PC-9 (cell line): ENCODE measurements at regions not wholly inside any gene's neighbourhood (a gene's known extent, or its start where the extent isn't known, plus 50 kb on each side); places are given as distances from the start of the nearest gene placed in this dataset.

Experiments used
- BruUV-seq: library from RNA; stranded (reverse); fragments of 400-500 nt; replicated peaks from 2 replicates; lab custom pipeline; 2021; lab: Mats Ljungman, UMichigan
- CTCF ChIA-PET: fragments of 300-600 bp; sonication (Branson Sonifier 250); formaldehyde crosslinking; loops from one replicate; lab custom pipeline; 2022; ENCODE audit warnings: antibody characterized with exemption; lab: Charles Lee
- POLR2A ChIA-PET: fragments of 300-600 bp; sonication (Branson Sonifier 250); formaldehyde crosslinking; loops from one replicate; lab custom pipeline; 2022; ENCODE audit warnings: antibody characterized with exemption; ENCODE audit not compliant: unreplicated experiment; lab: Charles Lee
- DNase-seq, 2 experiments: peaks; one replicate each; pipeline versions ENCODE4 v3.0.0 to v3.0.0-alpha.2; 2015 to 2022; ENCODE audit warnings: mixed read lengths in 1 of 2
- H2AFZ ChIP-seq: fragments of 200-600 bp; sonication (generic); 2 replicates; pipeline ENCODE4 v1.8.1; 2017; ENCODE audit warnings: antibody characterized with exemption
- H3F3A ChIP-seq: fragments of 200-600 bp; sonication (generic); 2 replicates; pipeline ENCODE4 v1.8.1; 2017; ENCODE audit warnings: antibody characterized with exemption, mild to moderate bottlenecking, low read depth; ENCODE audit not compliant: insufficient read depth
- H3K27ac ChIP-seq: fragments of 200-600 bp; sonication (generic); 2 replicates; pipeline ENCODE4 v1.6.1; 2016; ENCODE audit warnings: mixed run types
- H3K27me3 ChIP-seq: fragments of 200-600 bp; sonication (generic); 2 replicates; pipeline ENCODE4 v1.6.1; 2016; ENCODE audit warnings: low read depth, mixed run types; ENCODE audit not compliant: insufficient read depth
- H3K36me3 ChIP-seq: fragments of 200-600 bp; sonication (generic); 2 replicates; pipeline ENCODE4 v1.6.1; 2016; ENCODE audit warnings: low read depth, mixed run types
- H3K4me1 ChIP-seq: fragments of 200-600 bp; sonication (generic); replicated peaks from 2 replicates; pipeline ENCODE4 v1.6.1; 2016; ENCODE audit warnings: mixed run types; ENCODE audit not compliant: insufficient read depth
- H3K4me2 ChIP-seq: fragments of 200-600 bp; sonication (generic); 2 replicates; pipeline ENCODE4 v1.6.1; 2017; ENCODE audit warnings: mixed run types
- H3K4me3 ChIP-seq: fragments of 200-600 bp; sonication (generic); 2 replicates; pipeline ENCODE4 v1.6.1; 2016; ENCODE audit warnings: mixed run types
- H3K79me2 ChIP-seq: fragments of 200-600 bp; sonication (generic); 2 replicates; pipeline ENCODE4 v1.6.1; 2017; ENCODE audit warnings: low read depth, mixed run types
- H3K9me2 ChIP-seq: fragments of 200-600 bp; sonication (generic); 2 replicates; pipeline ENCODE4 v1.8.1; 2017; ENCODE audit warnings: mild to moderate bottlenecking; ENCODE audit not compliant: insufficient read depth
- H3K9me3 ChIP-seq: fragments of 200-600 bp; sonication (generic); 2 replicates; pipeline ENCODE4 v1.8.1; 2016; ENCODE audit warnings: low read depth; ENCODE audit not compliant: insufficient read depth
- H4K20me1 ChIP-seq: fragments of 200-600 bp; sonication (generic); 2 replicates; pipeline ENCODE4 v1.8.1; 2017; ENCODE audit not compliant: insufficient read depth
- CTCF ChIP-seq: fragments of 200-600 bp; sonication (generic); conservative IDR thresholded peaks from 2 replicates; pipeline ENCODE4 v1.6.1; 2017; ENCODE audit warnings: mixed run types, antibody characterized with exemption, mild to moderate bottlenecking, moderate library complexity
- EZH2 ChIP-seq: fragments of 200-600 bp; sonication (generic); IDR thresholded peaks from 2 replicates; pipeline ENCODE4 v1.8.0; 2017; ENCODE audit warnings: antibody characterized with exemption, low read depth
- intact Hi-C: fragments of 100-400 bp; cut with micrococcal nuclease; formaldehyde crosslinking; loops from one replicate; pipeline ENCODE4 v1.10.0; 2022; ENCODE audit not compliant: unreplicated experiment

DNA sequence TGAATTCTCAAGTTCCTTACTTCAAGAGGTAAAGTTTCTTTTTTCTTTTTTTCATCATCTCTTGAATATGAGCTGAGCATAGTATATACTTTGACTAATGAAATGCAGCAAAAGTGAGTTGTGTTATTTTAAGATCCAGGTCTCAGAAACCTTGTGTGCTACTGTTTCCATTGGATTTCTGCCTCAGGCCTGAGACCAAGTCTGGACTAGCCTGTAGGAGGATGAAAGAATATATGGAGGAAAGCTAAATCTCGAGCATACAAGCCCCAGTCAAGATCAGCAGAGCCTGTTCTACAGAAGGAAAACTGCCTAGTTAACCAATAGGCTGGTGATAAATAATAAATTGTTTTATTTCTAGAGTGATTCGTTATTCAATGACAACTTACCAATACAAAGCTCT is 652.5 kb downstream of the C12orf50 start:
- ChIA-PET CTCF (no interaction called here), POLR2A (interaction anchor here (0.7 kb wide), 1 partner anchor 629 kb away, joined by 5 read pairs; no protein-coding TSS in a partner anchor)
- intact Hi-C loops: no loop called here
- no peak for TF ChIP-seq CTCF
- no peak for TF ChIP-seq EZH2
- no peaks in the 10 kb centered on the region for H3K9me3 ChIP-seq
- BruUV-seq: no TSS peak
- DNase-seq: no peak
- H4K20me1 ChIP-seq: no peaks in the 10 kb centered on the region
- H3K27ac ChIP-seq: no peak overlapping the region
- H3K4me1 ChIP-seq: no peaks in the 10 kb centered on the region
- no peaks in the 10 kb centered on the region for H3K79me2 ChIP-seq
- H2AFZ ChIP-seq: no peak overlapping the region
- H3K4me2 ChIP-seq: no peak overlapping the region
- no peaks in the 10 kb centered on the region for H3K36me3 ChIP-seq
- H3K9me2 ChIP-seq: no peaks in the 10 kb centered on the region
- no peak overlapping the region for H3K4me3 ChIP-seq
- no peaks in the 10 kb centered on the region for H3K27me3 ChIP-seq
- no peaks in the 10 kb centered on the region for H3F3A ChIP-seq

- intact Hi-C loops: no loop called here
- ChIA-PET POLR2A (no interaction called here), CTCF (no interaction called here)
- H3K27me3 ChIP-seq: no peaks in the 10 kb centered on the region
- H3K36me3 ChIP-seq: no peaks in the 10 kb centered on the region
- H3K9me3 ChIP-seq: no peaks in the 10 kb centered on the region
- H3F3A ChIP-seq: no peaks in the 10 kb centered on the region
- H3K4me2 ChIP-seq: no peak overlapping the region
- H3K79me2 ChIP-seq: no peaks in the 10 kb centered on the region
- no peak overlapping the region for H2AFZ ChIP-seq
- no peaks in the 10 kb centered on the region for H3K4me1 ChIP-seq
- DNase-seq: no peak
- no peak overlapping the region for H3K27ac ChIP-seq
- no peaks in the 10 kb centered on the region for H3K9me2 ChIP-seq
- H4K20me1 ChIP-seq: no peaks in the 10 kb centered on the region
- TF ChIP-seq EZH2 (no peak), CTCF (no peak)
- BruUV-seq: no TSS peak
- no peak overlapping the region for H3K4me3 ChIP-seq
Measured at GRCh38 chr12:87369161-87369560, 660.0 kb downstream of the C12orf50 start.

GRCh38 chr12:87368259-87368658 is 660.9 kb downstream of the C12orf50 start:
- TF ChIP-seq CTCF: no peak
- no peak for TF ChIP-seq EZH2
- Histone ChIP-seq H3K36me3 (no peaks in the 10 kb centered on the region), H3K4me2 (no peak overlapping the region), H3K9me3 (no peaks in the 10 kb centered on the region), H3K27ac (no peak overlapping the region), H2AFZ (no peak overlapping the region), H4K20me1 (no peaks in the 10 kb centered on the region), H3K4me3 (no peak overlapping the region), H3K4me1 (no peaks in the 10 kb centered on the region), H3K27me3 (no peaks in the 10 kb centered on the region), H3K9me2 (no peaks in the 10 kb centered on the region), H3K79me2 (no peaks in the 10 kb centered on the region), H3F3A (no peaks in the 10 kb centered on the region)
- DNase-seq: no peak
- no TSS peak for BruUV-seq
- ChIA-PET CTCF (no interaction called here), POLR2A (no interaction called here)
- intact Hi-C loops: no loop called here
